GM19193 (cell line): ENCODE measurements at regions not wholly inside any gene's neighbourhood (a gene's known extent, or its start where the extent isn't known, plus 50 kb on each side); places are given as distances from the start of the nearest gene placed in this dataset.

Experiments used
- POLR2A ChIP-seq: IDR thresholded peaks from 4 replicates; pipeline ENCODE4 v1.6.1; 2011; ENCODE audit not compliant: insufficient read depth, insufficient read length; ENCODE audit errors: extremely low read depth

- no peak for TF ChIP-seq POLR2A
Measured at GRCh38 chr16:86864586-86864985, 286.2 kb downstream of the FOXL1 start.

GRCh38 chr16:86865851-86866662, 287.7 kb downstream of the FOXL1 start:
- no peak for TF ChIP-seq POLR2A

- no peak for TF ChIP-seq POLR2A
Measured at GRCh38 chr16:86866986-86867722, 288.8 kb downstream of the FOXL1 start.

GRCh38 chr16:86868070-86868469, 289.7 kb downstream of the FOXL1 start:
- no peak for TF ChIP-seq POLR2A

- no peak for TF ChIP-seq POLR2A
Measured at GRCh38 chr16:86868786-86869185, 290.4 kb downstream of the FOXL1 start.

- no peak for TF ChIP-seq POLR2A
Measured at GRCh38 chr16:86869288-86870022, 291.1 kb downstream of the FOXL1 start.

GRCh38 chr16:86870380-86870779, 292.0 kb downstream of the FOXL1 start:
- no peak for TF ChIP-seq POLR2A

- no peak for TF ChIP-seq POLR2A
Measured at GRCh38 chr16:86872131-86872530, 293.8 kb downstream of the FOXL1 start.

- no peak for TF ChIP-seq POLR2A
Measured at GRCh38 chr16:86872833-86873232, 294.5 kb downstream of the FOXL1 start.

GRCh38 chr16:86874141-86874540, 295.8 kb downstream of the FOXL1 start:
- no peak for TF ChIP-seq POLR2A

GRCh38 chr16:86876499-86876898, 298.1 kb downstream of the FOXL1 start:
- TF ChIP-seq POLR2A = no peak

- TF ChIP-seq POLR2A = no peak
Measured at GRCh38 chr16:86877108-86877507, 298.8 kb downstream of the FOXL1 start.

GRCh38 chr16:86877835-86878234, 299.5 kb downstream of the FOXL1 start:
- no peak for TF ChIP-seq POLR2A

- no peak for TF ChIP-seq POLR2A
Measured at GRCh38 chr16:86878236-86879080, 300.1 kb downstream of the FOXL1 start.

GRCh38 chr16:86879268-86879667, 300.9 kb downstream of the FOXL1 start:
- TF ChIP-seq POLR2A = no peak
